ENCODE measurements at regions not wholly inside any gene's neighbourhood (a gene's known extent, or its start where the extent isn't known, plus 50 kb on each side); places are given as distances from the start of the nearest gene placed in this dataset.

DNA sequence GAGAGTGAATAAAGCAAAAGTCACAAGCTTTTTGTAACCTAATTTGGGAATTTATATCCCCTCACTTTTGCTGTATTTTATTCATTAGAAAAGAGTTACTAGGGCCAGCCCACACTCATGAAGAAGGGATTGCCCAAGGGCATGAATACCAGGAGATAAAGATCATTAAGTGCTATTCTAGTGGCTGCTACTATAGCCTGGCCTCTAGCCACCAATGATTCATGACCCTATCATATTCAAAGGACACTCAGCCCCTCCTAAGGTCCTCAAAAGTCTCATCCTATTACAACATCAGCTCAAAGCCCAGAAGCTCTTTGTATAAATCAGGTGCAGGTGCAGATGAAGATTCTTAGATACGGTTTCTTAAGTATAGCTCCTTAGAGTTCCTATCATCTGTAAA is 518.1 kb downstream of the TRHDE start:
- Mint-ChIP-seq H3K27me3 (ENCODE audit: low read depth in 3 of 3) (no peaks in the 10 kb centered on the region), H3K9me3 (peaks cover 0 to 19% (median 6%) of the 10 kb centered on the region in 6 donors), H3K4me3 (no peak overlapping the region), H3K27ac (no peak overlapping the region), H3K36me3 (no peaks in the 10 kb centered on the region), H3K4me1 (no peaks in the 10 kb centered on the region)
- DNase-seq, result no peak

DNA sequence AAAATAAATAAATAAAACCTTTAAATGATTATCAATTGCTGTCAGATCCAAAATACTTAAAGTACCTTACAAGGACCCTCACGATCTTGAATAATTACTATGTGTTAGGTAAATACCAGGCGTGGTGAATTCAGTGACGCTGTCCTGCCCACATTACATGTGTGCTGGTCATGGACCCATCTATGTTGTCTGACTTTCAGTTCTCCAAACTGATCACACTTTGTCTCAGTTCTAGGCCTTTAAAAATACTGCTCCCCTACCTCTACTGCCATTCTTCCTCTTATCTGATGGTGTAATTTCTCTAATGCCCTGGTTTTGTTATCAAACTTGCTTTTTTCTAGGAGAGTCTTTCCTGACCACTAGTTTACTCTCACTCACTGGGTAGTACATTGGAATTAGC is 520.7 kb downstream of the TRHDE start:
- H3K27ac Mint-ChIP-seq, result no peak overlapping the region
- no peak for DNase-seq
- H3K9me3 Mint-ChIP-seq, result peaks cover 0 to 35% (median 17%) of the 10 kb centered on the region in 6 donors
- H3K4me1 Mint-ChIP-seq, result no peaks in the 10 kb centered on the region
- H3K27me3 Mint-ChIP-seq (ENCODE audit: low read depth in 3 of 3), result no peaks in the 10 kb centered on the region
- H3K36me3 Mint-ChIP-seq, result no peaks in the 10 kb centered on the region
- no peak overlapping the region for H3K4me3 Mint-ChIP-seq

DNA sequence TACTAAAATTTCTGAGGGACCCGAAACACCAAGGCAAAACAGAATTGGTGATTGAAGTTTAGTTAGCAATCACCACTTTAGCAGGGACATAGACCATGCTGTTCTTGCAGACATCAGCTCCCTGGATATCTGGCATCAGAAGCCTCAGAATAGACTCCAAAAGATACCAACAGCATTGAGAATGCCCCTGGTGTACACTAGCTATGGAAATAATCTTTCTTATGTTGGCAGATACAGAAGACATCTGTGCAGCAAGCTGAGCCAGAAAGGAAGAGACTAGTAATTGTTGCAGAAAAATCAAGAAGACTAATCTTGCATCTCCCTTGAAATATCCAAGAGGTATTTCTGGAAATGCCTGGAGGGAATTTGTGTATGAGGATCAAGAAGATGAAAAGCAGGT is 521.6 kb downstream of the TRHDE start:
- Mint-ChIP-seq H3K27me3 (ENCODE audit: low read depth in 3 of 3) (no peaks in the 10 kb centered on the region), H3K27ac (no peak overlapping the region), H3K4me3 (no peak overlapping the region), H3K4me1 (no peaks in the 10 kb centered on the region), H3K9me3 (peaks cover 0 to 35% (median 17%) of the 10 kb centered on the region in 6 donors), H3K36me3 (no peaks in the 10 kb centered on the region)
- no peak for DNase-seq

DNA sequence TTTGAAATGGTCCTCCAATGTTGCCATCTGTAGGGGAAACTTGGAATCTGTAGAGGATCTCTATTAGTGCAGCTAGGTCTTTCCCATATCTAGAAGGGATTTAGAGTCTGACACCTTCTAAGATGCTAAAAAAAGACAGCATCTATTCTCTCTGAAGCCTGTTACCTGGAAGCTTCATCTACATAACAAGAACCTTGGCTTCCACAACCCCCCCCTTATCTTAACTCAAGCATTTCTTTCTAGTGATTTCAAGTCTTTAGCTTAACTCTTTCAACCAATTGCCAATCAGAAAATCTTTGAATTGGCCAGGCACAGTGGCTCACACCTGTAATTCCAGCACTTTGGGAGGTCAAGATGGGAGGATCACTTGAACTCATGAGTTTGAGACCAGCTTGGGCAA is 543.3 kb downstream of the TRHDE start:
- DNase-seq, result no peak
- no peak overlapping the region for H3K4me3 Mint-ChIP-seq
- H3K36me3 Mint-ChIP-seq, result peaks cover 0 to 6% (median 4%) of the 10 kb centered on the region in 3 donors
- H3K27ac Mint-ChIP-seq, result no peak overlapping the region
- H3K9me3 Mint-ChIP-seq, result peaks cover 13 to 50% (median 30%) of the 10 kb centered on the region in 6 donors
- H3K4me1 Mint-ChIP-seq, result no peaks in the 10 kb centered on the region
- H3K27me3 Mint-ChIP-seq (ENCODE audit: low read depth in 3 of 3), result peaks cover 0 to 2% (median 0%) of the 10 kb centered on the region in 3 donors

DNA sequence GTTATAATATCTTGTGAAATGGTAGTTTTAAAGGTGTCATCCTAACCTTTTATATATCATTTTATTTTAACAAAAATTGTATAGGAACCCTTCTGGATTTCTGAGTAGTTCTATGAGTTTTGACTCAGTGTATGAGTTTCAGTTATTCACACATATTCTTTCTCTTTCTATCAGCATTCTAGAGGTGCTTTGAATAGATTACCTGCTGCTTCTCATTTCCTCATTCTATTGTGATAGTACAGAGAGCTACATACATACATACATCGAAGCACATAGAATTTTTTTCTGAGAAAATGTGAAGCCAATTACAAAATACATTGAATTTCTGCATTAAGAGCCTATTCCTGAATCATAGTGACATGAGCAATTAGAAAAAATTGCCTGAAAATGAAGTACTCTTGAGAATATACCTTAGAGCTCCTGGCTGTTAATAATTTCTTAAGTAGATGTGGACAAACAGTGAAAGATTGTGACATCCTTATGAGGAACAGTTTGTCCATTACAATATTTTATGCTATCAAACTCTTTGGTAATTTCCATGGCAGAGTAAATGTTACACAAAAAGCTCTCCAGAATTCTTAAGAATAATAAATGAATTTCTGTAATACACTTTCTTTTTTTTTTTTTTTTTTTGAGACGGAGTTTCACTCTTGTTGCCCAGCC is 556.6 kb downstream of the TRHDE start:
- Mint-ChIP-seq H3K4me3 (no peak overlapping the region), H3K27me3 (ENCODE audit: low read depth in 3 of 3) (no peaks in the 10 kb centered on the region), H3K36me3 (peaks cover 0 to 3% (median 3%) of the 10 kb centered on the region in 3 donors), H3K9me3 (peaks cover 8 to 25% (median 11%) of the 10 kb centered on the region in 6 donors), H3K27ac (no peak overlapping the region), H3K4me1 (no peaks in the 10 kb centered on the region)
- no peak for DNase-seq

DNA sequence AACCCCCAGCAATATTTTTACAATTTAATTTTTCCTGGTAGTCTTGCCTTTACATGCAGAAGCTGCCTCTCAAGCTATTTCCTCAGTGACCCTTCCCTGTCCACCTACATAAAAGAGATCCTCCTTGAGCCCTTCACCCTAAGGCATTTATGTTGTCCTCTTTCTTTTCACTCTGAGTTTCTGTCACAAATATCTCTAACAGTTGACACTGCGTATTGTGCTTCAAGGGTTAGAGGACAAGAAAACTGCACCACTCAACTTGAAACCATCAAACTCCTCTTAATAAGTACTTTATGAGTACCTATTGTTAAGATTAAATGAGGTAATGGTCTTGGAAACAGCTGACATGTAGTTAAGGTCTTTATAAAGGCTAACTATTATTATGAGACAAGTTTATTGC is 557.7 kb downstream of the TRHDE start:
- peaks cover 3 to 18% (median 12%) of the 10 kb centered on the region in 6 donors for H3K9me3 Mint-ChIP-seq
- no peak overlapping the region for H3K4me3 Mint-ChIP-seq
- H3K27ac Mint-ChIP-seq, result no peak overlapping the region
- H3K4me1 Mint-ChIP-seq, result no peaks in the 10 kb centered on the region
- H3K27me3 Mint-ChIP-seq (ENCODE audit: low read depth in 3 of 3), result no peaks in the 10 kb centered on the region
- peaks cover 0 to 3% (median 3%) of the 10 kb centered on the region in 3 donors for H3K36me3 Mint-ChIP-seq
- DNase-seq, result no peak

DNA sequence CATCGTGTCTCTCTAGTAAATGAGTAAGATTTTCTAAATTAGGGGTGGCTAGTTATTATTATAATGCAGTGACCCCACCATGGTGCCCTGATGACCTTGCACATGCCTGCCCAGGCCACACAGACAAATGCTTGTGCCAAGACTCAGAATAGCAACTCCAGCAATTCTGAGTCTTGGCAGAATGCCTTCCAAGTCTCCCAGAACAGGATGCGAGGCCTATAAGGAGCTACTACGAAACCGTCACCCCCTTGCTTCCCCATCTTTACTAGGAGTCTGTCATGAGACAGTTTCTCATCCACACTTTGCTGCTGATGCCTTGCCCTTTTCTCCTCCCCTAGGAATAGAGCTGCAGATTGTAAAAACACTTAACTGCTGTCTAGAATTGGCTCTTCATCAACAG is 559.9 kb downstream of the TRHDE start:
- no peak for DNase-seq
- Mint-ChIP-seq H3K4me1 (no peaks in the 10 kb centered on the region), H3K9me3 (peaks cover 0 to 8% (median 5%) of the 10 kb centered on the region in 6 donors), H3K4me3 (no peak overlapping the region), H3K36me3 (peaks cover 0 to 3% (median 0%) of the 10 kb centered on the region in 3 donors), H3K27ac (no peak overlapping the region), H3K27me3 (ENCODE audit: low read depth in 3 of 3) (no peaks in the 10 kb centered on the region)

DNA sequence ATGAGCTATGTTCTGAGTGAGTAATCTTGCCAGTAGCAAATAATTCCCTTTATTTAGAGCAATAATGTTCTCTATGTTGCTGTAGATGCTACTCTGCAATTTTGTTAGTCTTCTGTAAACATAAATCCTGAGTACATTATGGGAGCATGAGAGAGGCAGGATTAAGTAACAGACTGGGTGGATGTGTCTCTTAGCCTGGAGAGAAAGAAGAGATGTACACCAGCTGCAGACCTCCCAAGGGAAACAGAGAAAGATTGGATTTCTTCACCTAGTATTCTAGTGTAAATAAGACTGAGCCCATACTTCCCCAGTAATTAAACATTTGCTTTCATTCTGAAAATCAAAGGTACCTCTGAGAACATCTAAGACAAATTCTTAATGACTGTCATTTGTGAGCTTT is 564.0 kb downstream of the TRHDE start:
- no peak for DNase-seq
- Mint-ChIP-seq H3K4me3 (no peak overlapping the region), H3K27me3 (ENCODE audit: low read depth in 3 of 3) (no peaks in the 10 kb centered on the region), H3K36me3 (no peaks in the 10 kb centered on the region), H3K9me3 (peaks cover 2 to 17% (median 9%) of the 10 kb centered on the region in 6 donors), H3K27ac (no peak overlapping the region), H3K4me1 (no peaks in the 10 kb centered on the region)

DNA sequence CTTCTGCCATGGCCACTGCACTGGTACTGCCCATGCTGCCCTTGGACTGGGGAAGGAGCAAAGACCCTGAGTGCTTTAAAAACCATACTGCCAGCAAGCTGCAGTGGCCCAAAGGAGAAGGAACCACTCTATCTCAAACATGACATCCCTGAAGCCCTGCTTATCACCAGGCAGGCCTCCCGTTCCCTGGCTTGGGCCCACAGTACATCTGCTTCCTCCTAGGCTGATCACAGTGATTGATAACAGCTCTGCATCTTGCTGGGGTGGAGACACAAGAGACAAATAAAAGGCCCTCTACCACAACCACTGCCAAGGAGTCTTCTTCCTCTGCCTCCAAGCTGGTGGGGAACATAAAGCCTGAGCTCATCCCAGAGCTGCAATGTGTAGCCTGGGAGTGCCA is 567.5 kb downstream of the TRHDE start:
- DNase-seq, result no peak
- Mint-ChIP-seq H3K27me3 (ENCODE audit: low read depth in 3 of 3) (peaks cover 0 to 1% (median 0%) of the 10 kb centered on the region in 3 donors), H3K4me1 (no peaks in the 10 kb centered on the region), H3K4me3 (no peak overlapping the region), H3K9me3 (peaks cover 9 to 36% (median 24%) of the 10 kb centered on the region in 6 donors), H3K27ac (no peak overlapping the region), H3K36me3 (no peaks in the 10 kb centered on the region)

DNA sequence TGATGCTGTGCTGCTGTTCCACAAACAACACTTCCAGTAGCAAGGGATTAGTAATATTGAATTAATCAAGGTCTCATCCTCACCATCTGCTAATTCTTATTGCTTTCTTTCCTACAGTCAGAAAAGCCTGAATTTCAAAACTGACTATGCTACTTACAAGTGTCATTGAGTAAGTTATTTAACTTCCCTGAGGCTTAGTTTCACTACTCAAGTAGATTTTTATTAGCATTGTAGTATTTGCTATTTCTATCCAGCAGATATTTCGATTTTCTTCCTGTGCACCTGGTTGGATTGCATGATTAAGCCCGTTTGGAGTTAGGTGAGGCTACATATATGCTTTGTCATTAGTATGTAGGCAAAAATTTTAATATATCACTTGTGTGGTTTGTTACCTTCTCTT is 591.5 kb downstream of the TRHDE start:
- Mint-ChIP-seq H3K4me1 (no peaks in the 10 kb centered on the region), H3K36me3 (no peaks in the 10 kb centered on the region), H3K4me3 (no peak overlapping the region), H3K27me3 (ENCODE audit: low read depth in 3 of 3) (no peaks in the 10 kb centered on the region), H3K9me3 (peaks cover 10 to 28% (median 17%) of the 10 kb centered on the region in 6 donors), H3K27ac (no peak overlapping the region)
- DNase-seq, result no peak

DNA sequence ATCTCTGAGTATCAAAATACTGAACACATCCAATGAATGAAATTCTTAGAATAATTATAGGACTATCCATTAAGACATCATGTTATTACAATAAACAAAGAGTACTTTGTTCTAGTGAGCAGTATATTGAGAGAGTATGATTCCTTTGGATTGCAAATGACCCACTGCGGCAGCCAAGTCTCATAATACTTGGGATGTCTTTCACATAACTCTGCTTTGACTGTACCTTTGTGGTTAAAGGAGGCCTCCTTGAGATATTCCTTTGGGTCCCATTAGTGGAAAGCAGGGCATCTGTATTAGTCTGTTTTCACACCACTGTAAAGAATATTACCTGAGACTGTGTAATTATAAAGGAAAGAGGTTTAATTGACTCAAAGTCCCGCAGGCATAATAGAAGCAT is 593.8 kb downstream of the TRHDE start:
- no peaks in the 10 kb centered on the region for H3K36me3 Mint-ChIP-seq
- no peaks in the 10 kb centered on the region for H3K27me3 Mint-ChIP-seq (ENCODE audit: low read depth in 3 of 3)
- no peak overlapping the region for H3K27ac Mint-ChIP-seq
- no peak for DNase-seq
- H3K4me3 Mint-ChIP-seq, result no peak overlapping the region
- H3K4me1 Mint-ChIP-seq, result no peaks in the 10 kb centered on the region
- peaks cover 5 to 22% (median 14%) of the 10 kb centered on the region in 6 donors for H3K9me3 Mint-ChIP-seq

DNA sequence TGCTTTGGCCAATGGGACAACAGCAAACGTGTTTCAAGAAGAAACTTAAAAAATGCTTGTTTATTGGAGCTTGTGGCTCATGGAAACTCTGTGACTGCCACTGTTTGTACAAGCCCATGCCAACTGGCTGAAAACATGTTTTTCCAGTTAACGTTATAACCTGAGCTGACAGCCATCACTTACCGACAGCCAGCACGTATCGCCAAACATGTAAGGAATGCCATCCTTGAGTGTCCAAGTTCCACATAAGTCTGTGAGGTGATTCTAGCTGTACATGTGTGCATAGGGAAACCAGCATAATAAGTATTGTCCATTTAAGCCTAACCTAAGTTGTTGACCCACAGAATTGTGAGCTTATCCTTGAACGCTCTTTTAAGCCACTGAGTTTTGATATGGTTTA is 596.9 kb downstream of the TRHDE start:
- Mint-ChIP-seq H3K36me3 (no peaks in the 10 kb centered on the region), H3K9me3 (peaks cover 2 to 26% (median 9%) of the 10 kb centered on the region in 6 donors), H3K4me1 (no peaks in the 10 kb centered on the region), H3K4me3 (no peak overlapping the region), H3K27me3 (ENCODE audit: low read depth in 3 of 3) (no peaks in the 10 kb centered on the region), H3K27ac (no peak overlapping the region)
- no peak for DNase-seq

DNA sequence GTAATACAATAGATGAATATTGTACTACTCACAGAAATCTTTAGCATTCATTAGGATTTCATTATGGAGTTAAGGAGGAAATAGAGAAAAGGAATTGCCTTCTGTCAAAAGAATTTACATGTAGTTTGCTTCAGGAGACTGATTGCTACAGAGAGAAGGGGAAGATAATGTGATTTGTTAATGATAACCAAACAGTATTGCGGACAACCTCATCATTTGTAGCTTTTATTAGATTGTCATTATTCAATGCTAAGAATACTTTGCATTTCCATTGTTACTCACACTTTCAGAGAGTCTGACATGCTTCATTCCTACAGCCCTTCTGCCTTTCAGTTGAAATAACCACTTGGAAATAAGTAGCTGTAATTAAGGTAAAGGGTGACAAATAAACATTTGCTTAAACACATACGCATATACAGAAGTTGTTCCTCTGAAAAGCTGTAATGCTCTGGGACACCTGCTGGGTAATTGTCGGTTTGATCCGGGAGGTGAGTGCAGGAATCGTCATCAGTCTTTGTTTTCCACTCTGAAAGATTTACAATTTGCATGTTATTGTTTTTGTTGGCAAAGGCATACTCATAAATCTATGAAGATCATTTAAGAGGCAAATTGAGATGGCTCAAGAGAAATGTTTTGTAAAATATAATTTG is 600.2 kb downstream of the TRHDE start:
- Mint-ChIP-seq H3K4me3 (no peak overlapping the region), H3K36me3 (no peaks in the 10 kb centered on the region), H3K27me3 (ENCODE audit: low read depth in 3 of 3) (peaks cover 0 to 4% (median 0%) of the 10 kb centered on the region in 3 donors), H3K27ac (no peak overlapping the region), H3K4me1 (no peaks in the 10 kb centered on the region), H3K9me3 (peaks cover 6 to 31% (median 17%) of the 10 kb centered on the region in 6 donors)
- DNase-seq, result no peak

DNA sequence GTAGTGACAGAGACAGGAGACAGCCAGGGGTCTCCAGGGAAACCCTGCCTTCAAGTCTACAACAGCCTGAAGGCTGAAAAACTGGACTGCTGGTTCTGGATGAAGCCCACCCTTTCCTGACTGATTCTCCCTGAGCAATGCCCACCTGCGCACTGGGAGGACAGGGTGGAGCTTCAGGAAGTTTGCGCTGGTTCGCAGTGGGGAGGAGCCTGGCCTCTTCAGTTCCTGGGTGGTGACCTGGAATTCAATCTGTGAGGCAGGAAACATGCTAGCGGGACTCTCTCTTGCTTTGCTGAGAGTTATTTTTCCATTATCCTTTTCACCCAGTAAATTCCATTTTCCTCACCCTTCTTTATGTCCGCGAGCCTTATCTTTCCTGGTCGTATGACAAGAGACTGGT is 600.8 kb downstream of the TRHDE start:
- no peak overlapping the region for H3K4me3 Mint-ChIP-seq
- no peak overlapping the region for H3K27ac Mint-ChIP-seq
- H3K9me3 Mint-ChIP-seq, result peaks cover 6 to 34% (median 18%) of the 10 kb centered on the region in 6 donors
- peaks cover 0 to 4% (median 3%) of the 10 kb centered on the region in 3 donors for H3K27me3 Mint-ChIP-seq (ENCODE audit: low read depth in 3 of 3)
- no peak for DNase-seq
- H3K36me3 Mint-ChIP-seq, result no peaks in the 10 kb centered on the region
- H3K4me1 Mint-ChIP-seq, result no peaks in the 10 kb centered on the region

DNA sequence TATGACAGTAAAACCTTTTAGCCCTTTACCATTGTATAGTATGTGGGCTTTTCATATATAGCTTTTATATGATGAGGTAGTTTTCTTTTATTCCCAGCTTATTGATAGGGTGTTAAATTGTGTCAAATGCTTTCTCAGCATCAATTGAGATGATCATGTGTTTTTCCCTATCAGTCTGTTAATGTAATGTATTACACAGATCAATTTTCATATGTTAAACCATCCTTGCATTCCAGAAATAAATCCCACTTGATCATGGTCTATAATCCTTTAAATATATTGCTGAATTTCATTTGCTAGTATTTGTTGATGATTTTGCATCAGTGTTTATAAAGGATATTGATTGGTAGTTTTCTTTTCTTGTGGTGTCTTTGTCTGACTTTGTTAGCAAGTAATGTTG is 603.9 kb downstream of the TRHDE start:
- no peak overlapping the region for H3K4me3 Mint-ChIP-seq
- DNase-seq, result no peak
- no peak overlapping the region for H3K27ac Mint-ChIP-seq
- peaks cover 10 to 40% (median 20%) of the 10 kb centered on the region in 6 donors for H3K9me3 Mint-ChIP-seq
- no peaks in the 10 kb centered on the region for H3K4me1 Mint-ChIP-seq
- peaks cover 0 to 4% (median 3%) of the 10 kb centered on the region in 3 donors for H3K27me3 Mint-ChIP-seq (ENCODE audit: low read depth in 3 of 3)
- no peaks in the 10 kb centered on the region for H3K36me3 Mint-ChIP-seq
